ENCODE measurements at regions not wholly inside any gene's neighbourhood (a gene's known extent, or its start where the extent isn't known, plus 50 kb on each side); places are given as distances from the start of the nearest gene placed in this dataset.
"Not testable (repeated sequence)": the region's sequence is repeated elsewhere in the genome, so short reads cannot be mapped to it uniquely, and the experiment has no call there.

DNA sequence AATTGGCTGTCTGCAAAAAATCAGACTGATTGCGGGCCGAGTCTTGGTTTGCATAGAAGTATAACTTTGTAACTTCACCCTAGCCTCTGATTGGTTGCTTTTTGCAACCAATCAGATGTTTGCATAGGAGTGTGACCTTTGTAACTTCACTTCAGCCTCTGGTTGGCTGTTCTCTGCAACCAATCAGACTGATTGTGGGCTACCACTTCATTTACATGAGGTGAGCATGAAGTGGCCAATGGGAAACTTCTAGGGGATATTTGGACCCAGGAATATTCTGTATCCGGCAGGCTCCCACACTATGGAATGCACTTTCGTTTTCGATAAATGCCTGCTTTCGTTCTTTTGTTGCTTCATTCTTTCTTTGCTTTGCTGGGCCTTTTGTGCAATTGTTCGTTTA, 667.7 kb downstream of the FAM133A start:
- H3K9ac ChIP-seq (ENCODE audit: low read depth, low read length); H3K27ac ChIP-seq (ENCODE audit: low read length); H3K36me3 ChIP-seq (ENCODE audit: insufficient read depth, low read depth, low read length); H3K4me1 ChIP-seq (ENCODE audit: insufficient read depth, low read length); H3K9me3 ChIP-seq (ENCODE audit: insufficient read depth, low read depth, low read length); H3K27me3 ChIP-seq (ENCODE audit: insufficient read depth, low read length); H3K4me3 ChIP-seq (ENCODE audit: low read length): not testable (repeated sequence)

DNA sequence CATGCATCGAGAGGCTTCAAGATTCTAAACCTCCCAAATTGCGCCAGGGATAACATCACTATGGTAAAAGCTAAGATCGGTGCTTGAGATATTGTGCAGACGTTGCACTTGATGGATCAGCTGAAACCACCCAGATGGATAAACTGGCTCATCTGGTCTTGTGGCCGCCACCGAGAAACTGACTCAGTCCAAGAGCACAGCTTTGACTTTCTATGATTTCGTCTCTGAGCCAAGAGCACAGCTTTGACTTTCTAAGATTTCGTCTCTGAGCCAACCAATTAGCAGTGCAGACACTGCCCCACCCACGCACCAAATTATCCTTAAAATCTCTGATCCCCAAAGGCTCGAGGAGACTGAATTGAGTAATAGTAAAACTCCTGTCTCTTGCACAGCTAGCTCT, 687.2 kb downstream of the FAM133A start:
- no peaks in the 10 kb centered on the region for H3K36me3 ChIP-seq (ENCODE audit: insufficient read depth, low read depth, low read length)
- peaks cover 3% of the 10 kb centered on the region; the same call in 1 of the 2 replicates for H3K4me1 ChIP-seq (ENCODE audit: insufficient read depth, low read length)
- no peaks in the 10 kb centered on the region for H3K9me3 ChIP-seq (ENCODE audit: insufficient read depth, low read depth, low read length)
- H3K27me3 ChIP-seq (ENCODE audit: insufficient read depth, low read length), result no peaks in the 10 kb centered on the region
- H3K9ac ChIP-seq (ENCODE audit: low read depth, low read length), result no peak overlapping the region
- H3K4me3 ChIP-seq (ENCODE audit: low read length), result no peak overlapping the region
- no peak overlapping the region for H3K27ac ChIP-seq (ENCODE audit: low read length)

DNA sequence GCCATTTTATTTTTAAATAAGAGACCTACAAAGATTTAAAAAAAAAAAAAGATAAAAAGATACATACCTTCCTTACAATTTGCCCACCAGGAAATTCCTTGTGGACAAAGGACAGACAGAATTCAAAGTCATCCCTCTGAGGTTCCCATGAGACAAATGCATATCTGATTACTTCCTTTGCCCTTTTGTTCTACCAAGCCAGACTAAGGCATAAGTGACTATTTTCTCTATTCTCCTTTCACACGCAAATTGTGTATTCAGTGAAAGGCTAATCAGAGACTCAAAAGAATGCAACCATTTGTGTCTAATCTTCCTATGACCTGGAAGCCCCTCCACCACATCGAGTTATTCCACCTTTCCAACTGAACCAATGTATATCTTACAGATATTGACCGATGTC, 691.7 kb downstream of the FAM133A start:
- no peak overlapping the region for H3K9ac ChIP-seq (ENCODE audit: low read depth, low read length)
- no peaks in the 10 kb centered on the region for H3K27me3 ChIP-seq (ENCODE audit: insufficient read depth, low read length)
- no peak overlapping the region for H3K27ac ChIP-seq (ENCODE audit: low read length)
- no peaks in the 10 kb centered on the region for H3K36me3 ChIP-seq (ENCODE audit: insufficient read depth, low read depth, low read length)
- H3K4me1 ChIP-seq (ENCODE audit: insufficient read depth, low read length), result peaks cover 3% of the 10 kb centered on the region; the same call in 1 of the 2 replicates
- no peaks in the 10 kb centered on the region for H3K9me3 ChIP-seq (ENCODE audit: insufficient read depth, low read depth, low read length)
- no peak overlapping the region for H3K4me3 ChIP-seq (ENCODE audit: low read length)

DNA sequence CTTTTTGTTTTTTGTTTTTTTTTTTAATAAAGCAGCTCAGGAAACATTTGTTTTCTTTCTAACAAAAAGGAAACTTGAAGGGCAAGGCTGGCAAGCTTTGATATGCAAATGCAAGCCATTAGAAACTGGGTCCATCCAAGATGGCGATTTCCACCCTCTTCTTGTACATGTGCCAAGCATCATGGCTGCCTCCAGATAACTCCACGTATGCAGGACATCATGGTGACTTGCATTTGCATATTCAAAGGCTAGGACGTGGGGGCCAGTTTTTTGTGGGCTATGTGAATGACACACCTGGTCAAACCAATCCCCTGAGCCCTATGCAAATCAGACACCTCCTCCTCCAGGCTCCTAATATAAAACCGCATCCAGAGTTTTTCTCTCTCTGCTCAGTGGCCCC, 692.6 kb downstream of the FAM133A start:
- Histone ChIP-seq H3K36me3 (ENCODE audit: insufficient read depth, low read depth, low read length) (no peaks in the 10 kb centered on the region), H3K27ac (ENCODE audit: low read length) (no peak overlapping the region), H3K4me1 (ENCODE audit: insufficient read depth, low read length) (peaks cover 3% of the 10 kb centered on the region; the same call in 1 of the 2 replicates), H3K9me3 (ENCODE audit: insufficient read depth, low read depth, low read length) (no peaks in the 10 kb centered on the region; the same call in 1 of the 2 replicates), H3K4me3 (ENCODE audit: low read length) (no peak overlapping the region), H3K27me3 (ENCODE audit: insufficient read depth, low read length) (no peaks in the 10 kb centered on the region), H3K9ac (ENCODE audit: low read depth, low read length) (no peak overlapping the region)

DNA sequence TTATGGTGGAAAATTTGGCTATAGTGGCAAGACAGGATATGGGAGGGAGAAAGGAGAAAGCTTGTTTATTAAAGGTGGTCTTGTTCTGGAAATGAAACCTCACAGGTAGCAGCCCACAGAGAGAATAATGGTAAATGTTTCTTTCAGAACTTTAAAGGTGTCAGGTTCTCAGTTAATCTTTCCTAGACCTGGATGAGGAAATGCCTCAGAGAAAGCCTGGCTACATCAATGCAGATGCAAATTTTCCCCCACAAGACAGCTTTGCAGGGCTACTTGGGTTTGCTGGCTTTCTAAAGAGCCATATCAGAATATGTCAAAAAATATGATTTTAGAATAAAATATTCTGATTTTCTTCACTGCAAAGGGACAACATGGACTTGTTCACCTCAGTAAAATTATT, 715.0 kb downstream of the FAM133A start:
- Histone ChIP-seq H3K4me1 (ENCODE audit: insufficient read depth, low read length) (no peaks in the 10 kb centered on the region), H3K27me3 (ENCODE audit: insufficient read depth, low read length) (no peaks in the 10 kb centered on the region), H3K36me3 (ENCODE audit: insufficient read depth, low read depth, low read length) (no peaks in the 10 kb centered on the region), H3K4me3 (ENCODE audit: low read length) (no peak overlapping the region), H3K27ac (ENCODE audit: low read length) (no peak overlapping the region), H3K9ac (ENCODE audit: low read depth, low read length) (no peak overlapping the region), H3K9me3 (ENCODE audit: insufficient read depth, low read depth, low read length) (peaks cover 8% of the 10 kb centered on the region; the same call in 1 of the 2 replicates)

DNA sequence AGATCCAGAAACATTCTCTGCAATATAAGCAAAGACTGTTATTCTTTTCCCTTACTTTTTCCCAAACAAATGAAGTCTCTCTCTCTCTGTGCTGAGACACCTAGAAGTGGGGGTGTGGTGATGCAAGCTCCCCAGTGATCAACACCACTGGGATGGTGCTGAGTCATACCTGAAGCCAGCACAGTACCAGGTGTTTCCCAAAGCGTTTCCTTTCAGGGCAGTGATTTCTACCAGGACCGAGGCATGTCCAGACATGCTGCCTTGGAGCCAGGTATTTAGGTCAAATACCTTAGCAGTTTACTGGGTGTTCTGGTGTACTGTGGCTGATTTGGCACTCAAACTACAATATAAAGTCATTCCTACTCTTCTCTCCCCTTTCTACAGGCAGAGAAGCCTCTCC, 726.5 kb downstream of the FAM133A start:
- Histone ChIP-seq H3K4me3 (ENCODE audit: low read length) (no peak overlapping the region), H3K36me3 (ENCODE audit: insufficient read depth, low read depth, low read length) (no peaks in the 10 kb centered on the region), H3K9ac (ENCODE audit: low read depth, low read length) (no peak overlapping the region), H3K27me3 (ENCODE audit: insufficient read depth, low read length) (no peaks in the 10 kb centered on the region), H3K27ac (ENCODE audit: low read length) (no peak overlapping the region), H3K9me3 (ENCODE audit: insufficient read depth, low read depth, low read length) (no peaks in the 10 kb centered on the region), H3K4me1 (ENCODE audit: insufficient read depth, low read length) (no peaks in the 10 kb centered on the region; the same call in 1 of the 2 replicates)

DNA sequence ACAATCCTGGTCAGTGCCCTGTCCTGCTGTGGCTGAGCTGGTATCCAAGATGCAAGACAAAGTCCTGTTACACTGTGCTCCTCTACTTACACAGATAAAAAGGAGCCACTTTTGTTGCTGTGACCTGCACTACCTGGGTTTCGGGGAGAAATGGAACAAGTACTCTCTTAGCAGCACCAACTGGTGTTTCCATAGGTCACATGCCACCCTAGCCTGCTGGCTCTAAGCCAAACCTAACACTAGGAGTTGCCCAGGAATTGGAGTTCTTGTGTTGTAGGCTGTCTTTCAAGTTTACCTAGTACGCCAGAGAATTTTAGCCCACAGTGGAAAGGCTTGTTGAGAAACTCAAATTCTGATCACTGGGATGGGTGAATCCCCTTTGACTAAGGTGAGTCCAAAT, 727.4 kb downstream of the FAM133A start:
- Histone ChIP-seq H3K9ac (ENCODE audit: low read depth, low read length) (no peak overlapping the region), H3K27me3 (ENCODE audit: insufficient read depth, low read length) (no peaks in the 10 kb centered on the region), H3K4me1 (ENCODE audit: insufficient read depth, low read length) (no peaks in the 10 kb centered on the region; the same call in 1 of the 2 replicates), H3K4me3 (ENCODE audit: low read length) (no peak overlapping the region), H3K36me3 (ENCODE audit: insufficient read depth, low read depth, low read length) (no peaks in the 10 kb centered on the region), H3K27ac (ENCODE audit: low read length) (no peak overlapping the region), H3K9me3 (ENCODE audit: insufficient read depth, low read depth, low read length) (no peaks in the 10 kb centered on the region)

DNA sequence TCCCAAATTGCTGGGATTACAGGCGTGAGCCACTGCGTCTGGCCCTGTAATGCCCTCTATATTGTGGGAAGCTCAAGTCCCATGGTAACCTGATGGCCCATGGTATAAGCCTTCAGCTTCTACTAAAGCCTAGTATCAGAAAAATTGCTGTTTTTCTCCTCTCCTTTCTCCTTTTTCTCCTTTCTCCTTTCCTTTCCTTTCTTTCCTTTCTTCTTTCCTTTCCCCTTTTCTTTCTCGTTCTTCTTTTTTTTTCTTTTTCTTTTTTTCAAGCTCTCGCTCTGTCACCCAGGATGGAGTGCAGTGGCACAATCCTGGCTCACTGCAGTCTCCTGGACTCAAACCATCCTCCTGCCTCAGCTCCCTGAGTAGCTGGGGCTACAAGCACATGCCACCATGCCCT, 740.7 kb downstream of the FAM133A start:
- no peaks in the 10 kb centered on the region for H3K9me3 ChIP-seq (ENCODE audit: insufficient read depth, low read depth, low read length)
- H3K27me3 ChIP-seq (ENCODE audit: insufficient read depth, low read length), result no peaks in the 10 kb centered on the region
- H3K36me3 ChIP-seq (ENCODE audit: insufficient read depth, low read depth, low read length), result no peaks in the 10 kb centered on the region

DNA sequence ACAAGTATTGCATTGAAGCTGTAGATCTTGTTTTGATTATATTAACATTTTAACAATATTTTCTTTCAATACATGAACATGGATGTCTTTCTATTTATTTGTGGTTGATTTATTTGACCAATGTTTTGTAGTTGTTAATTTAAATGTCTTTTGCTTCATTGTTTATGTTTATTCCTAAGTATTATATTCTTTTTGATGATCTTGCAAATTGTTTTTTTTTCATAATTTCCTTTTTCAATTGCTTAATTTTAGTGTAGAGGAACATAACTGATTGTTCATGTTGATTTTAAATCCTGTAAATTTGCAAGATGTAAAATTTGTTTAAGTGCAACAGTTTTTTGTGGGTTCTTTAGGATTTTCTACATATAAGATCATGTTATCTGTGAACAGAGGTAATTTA, 744.1 kb downstream of the FAM133A start:
- H3K4me3 ChIP-seq (ENCODE audit: low read length), result no peak overlapping the region
- no peaks in the 10 kb centered on the region for H3K27me3 ChIP-seq (ENCODE audit: insufficient read depth, low read length)
- H3K4me1 ChIP-seq (ENCODE audit: insufficient read depth, low read length), result no peaks in the 10 kb centered on the region
- no peaks in the 10 kb centered on the region for H3K36me3 ChIP-seq (ENCODE audit: insufficient read depth, low read depth, low read length)
- H3K9me3 ChIP-seq (ENCODE audit: insufficient read depth, low read depth, low read length), result no peaks in the 10 kb centered on the region
- no peak overlapping the region for H3K27ac ChIP-seq (ENCODE audit: low read length)
- H3K9ac ChIP-seq (ENCODE audit: low read depth, low read length), result no peak overlapping the region

More for the DNA sequence above, 740.7 kb downstream of the FAM133A start:
- Histone ChIP-seq H3K4me1 (ENCODE audit: insufficient read depth, low read length) (no peaks in the 10 kb centered on the region), H3K4me3 (ENCODE audit: low read length) (no peak overlapping the region), H3K9ac (ENCODE audit: low read depth, low read length) (no peak overlapping the region), H3K27ac (ENCODE audit: low read length) (no peak overlapping the region)

DNA sequence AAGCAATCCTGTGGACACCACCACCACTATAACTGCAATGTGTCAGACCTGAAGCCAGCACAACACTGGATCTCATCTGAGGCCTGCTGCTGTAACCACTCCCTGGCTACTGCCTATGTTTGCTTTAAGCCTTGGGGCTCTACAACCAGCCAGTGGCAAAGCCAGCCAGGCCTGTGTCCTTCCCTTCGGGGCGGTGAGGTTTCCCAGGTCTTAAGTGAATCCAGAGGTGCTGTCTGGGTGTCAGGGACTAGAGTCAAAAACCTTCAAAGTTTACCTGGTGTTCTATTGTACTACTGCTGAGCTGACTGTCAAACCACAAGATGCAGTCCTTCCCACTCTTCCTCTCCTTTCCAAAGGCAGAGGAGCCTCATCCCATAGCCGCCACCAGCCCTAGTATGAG, 750.5 kb downstream of the FAM133A start:
- H3K36me3 ChIP-seq (ENCODE audit: insufficient read depth, low read depth, low read length), result no peaks in the 10 kb centered on the region
- no peaks in the 10 kb centered on the region for H3K27me3 ChIP-seq (ENCODE audit: insufficient read depth, low read length)
- H3K9ac ChIP-seq (ENCODE audit: low read depth, low read length), result no peak overlapping the region
- no peak overlapping the region for H3K4me3 ChIP-seq (ENCODE audit: low read length)
- H3K4me1 ChIP-seq (ENCODE audit: insufficient read depth, low read length), result no peaks in the 10 kb centered on the region
- no peaks in the 10 kb centered on the region for H3K9me3 ChIP-seq (ENCODE audit: insufficient read depth, low read depth, low read length)
- H3K27ac ChIP-seq (ENCODE audit: low read length), result no peak overlapping the region

DNA sequence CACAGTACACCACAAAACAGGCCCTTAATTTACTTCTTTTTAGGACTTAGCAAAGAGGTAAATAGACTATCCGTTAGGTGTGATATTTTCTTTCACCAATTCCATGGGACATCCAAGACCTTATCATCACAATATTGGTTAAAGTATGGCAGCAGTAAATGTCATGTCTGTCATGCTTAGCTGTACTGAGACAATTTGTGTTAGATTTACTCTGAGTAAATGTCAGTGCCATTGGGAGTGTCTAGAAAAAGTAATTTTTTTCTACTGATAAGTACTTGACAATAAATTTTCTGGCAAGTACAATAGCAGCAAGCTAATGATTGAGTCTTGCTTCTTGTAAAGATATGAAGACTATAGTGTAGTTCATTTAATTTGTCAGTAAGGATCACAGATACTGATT, 756.1 kb downstream of the FAM133A start:
- H3K9ac ChIP-seq (ENCODE audit: low read depth, low read length), result no peak overlapping the region
- no peak overlapping the region for H3K27ac ChIP-seq (ENCODE audit: low read length)
- H3K9me3 ChIP-seq (ENCODE audit: insufficient read depth, low read depth, low read length), result no peaks in the 10 kb centered on the region
- H3K27me3 ChIP-seq (ENCODE audit: insufficient read depth, low read length), result no peaks in the 10 kb centered on the region
- H3K4me1 ChIP-seq (ENCODE audit: insufficient read depth, low read length), result no peaks in the 10 kb centered on the region
- no peak overlapping the region for H3K4me3 ChIP-seq (ENCODE audit: low read length)
- no peaks in the 10 kb centered on the region for H3K36me3 ChIP-seq (ENCODE audit: insufficient read depth, low read depth, low read length)

DNA sequence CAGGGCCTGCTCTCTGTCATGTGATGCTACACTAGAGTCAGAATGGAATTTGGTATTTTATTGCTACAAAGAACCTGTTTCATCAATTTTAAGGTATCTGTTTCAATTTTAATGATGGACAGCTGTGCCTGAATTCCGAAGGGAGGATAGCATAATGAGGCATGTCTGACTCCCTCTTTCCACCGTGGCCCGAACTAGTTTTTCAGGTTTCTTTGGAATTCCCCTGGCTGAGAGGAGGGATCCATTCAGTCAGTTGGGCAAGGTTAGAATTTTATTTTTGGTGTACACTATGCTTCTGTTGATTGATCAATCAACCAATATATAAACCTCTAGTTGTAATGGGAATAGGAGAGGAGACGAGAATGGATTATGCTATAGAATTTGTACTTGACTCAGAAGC, 761.8 kb downstream of the FAM133A start:
- no peaks in the 10 kb centered on the region for H3K27me3 ChIP-seq (ENCODE audit: insufficient read depth, low read length)
- H3K27ac ChIP-seq (ENCODE audit: low read length), result no peak overlapping the region
- no peak overlapping the region for H3K4me3 ChIP-seq (ENCODE audit: low read length)
- no peak overlapping the region for H3K9ac ChIP-seq (ENCODE audit: low read depth, low read length)
- H3K36me3 ChIP-seq (ENCODE audit: insufficient read depth, low read depth, low read length), result no peaks in the 10 kb centered on the region
- H3K9me3 ChIP-seq (ENCODE audit: insufficient read depth, low read depth, low read length), result no peaks in the 10 kb centered on the region
- no peaks in the 10 kb centered on the region for H3K4me1 ChIP-seq (ENCODE audit: insufficient read depth, low read length)
